ENCODE measurements at regions not wholly inside any gene's neighbourhood (a gene's known extent, or its start where the extent isn't known, plus 50 kb on each side); places are given as distances from the start of the nearest gene placed in this dataset.

GRCh38 chr6:138596126-138596525 is 96.8 kb upstream of the NHSL1 start:
- TF ChIP-seq POLR2A (IDR thresholded peaks at IDR 0.05) (no peak), CTCF (IDR thresholded peaks at IDR 0.05 in 8 of 11, conservative IDR thresholded peaks at IDR 0.05 in 3 of 11) (no peak), POLR2AphosphoS5 (IDR thresholded peaks at IDR 0.05) (no peak)
- no peaks in the 10 kb centered on the region for H3K27me3 ChIP-seq (replicated peaks in 1 of 7)
- no peaks in the 10 kb centered on the region for H3K9me3 ChIP-seq
- H3K27ac ChIP-seq = no peak overlapping the region
- no peak overlapping the region for H3K4me3 ChIP-seq
- no peak for DNase-seq
- H3K36me3 ChIP-seq = no peaks in the 10 kb centered on the region
- WGBS, 5 donors = 82 to 91% (median 85%) methylated on average over 5 of the region's 5 CpGs
- peaks cover 11 to 28% (median 22%) of the 10 kb centered on the region in 6 donors for H3K4me1 ChIP-seq
- intact Hi-C loops (cut with DNase I; ENCODE audit: low total_unique reads) = no loop called here

- H3K27me3 ChIP-seq (replicated peaks in 1 of 7) = no peaks in the 10 kb centered on the region
- no peak overlapping the region for H3K27ac ChIP-seq
- intact Hi-C loops (cut with DNase I; ENCODE audit: low total_unique reads) = no loop called here
Measured at GRCh38 chr6:138596591-138596990, 97.3 kb upstream of the NHSL1 start.

GRCh38 chr6:138597336-138597735 is 98.0 kb upstream of the NHSL1 start:
- no peak overlapping the region for H3K4me3 ChIP-seq
- WGBS, 5 donors = 89 to 96% (median 90%) methylated on average over 7 of the region's 7 CpGs
- H3K9me3 ChIP-seq = no peaks in the 10 kb centered on the region
- DNase-seq = no peak
- TF ChIP-seq CTCF (IDR thresholded peaks at IDR 0.05 in 8 of 11, conservative IDR thresholded peaks at IDR 0.05 in 3 of 11) = no peak
- TF ChIP-seq POLR2AphosphoS5 (IDR thresholded peaks at IDR 0.05) = no peak
- H3K27ac ChIP-seq = no peak overlapping the region
- H3K4me1 ChIP-seq = peaks cover 9 to 22% (median 18%) of the 10 kb centered on the region in 6 donors
- no peaks in the 10 kb centered on the region for H3K36me3 ChIP-seq
- no peaks in the 10 kb centered on the region for H3K27me3 ChIP-seq (replicated peaks in 1 of 7)
- intact Hi-C loops (cut with DNase I; ENCODE audit: low total_unique reads) = no loop called here

More at GRCh38 chr6:138596591-138596990, 97.3 kb upstream of the NHSL1 start:
- Histone ChIP-seq H3K9me3 (no peaks in the 10 kb centered on the region), H3K4me1 (peaks cover 11 to 27% (median 21%) of the 10 kb centered on the region in 6 donors), H3K4me3 (no peak overlapping the region), H3K36me3 (no peaks in the 10 kb centered on the region)
- no peak for TF ChIP-seq POLR2A (IDR thresholded peaks at IDR 0.05)
- no peak for TF ChIP-seq CTCF (IDR thresholded peaks at IDR 0.05 in 8 of 11, conservative IDR thresholded peaks at IDR 0.05 in 3 of 11)
- no peak for TF ChIP-seq POLR2AphosphoS5 (IDR thresholded peaks at IDR 0.05)
- no peak for DNase-seq
- WGBS, 5 donors = 90 to 95% (median 93%) methylated on average over 11 of the region's 11 CpGs

GRCh38 chr6:138598562-138599173 is 99.4 kb upstream of the NHSL1 start:
- intact Hi-C loops (cut with DNase I; ENCODE audit: low total_unique reads) = no loop called here
- H3K9me3 ChIP-seq = no peaks in the 10 kb centered on the region
- H3K27me3 ChIP-seq (replicated peaks in 1 of 7) = no peaks in the 10 kb centered on the region
- 87 to 93% (median 89%) methylated on average over 3 of the region's 3 CpGs for WGBS, 5 donors
- H3K4me1 ChIP-seq = peaks cover 0 to 9% (median 5%) of the 10 kb centered on the region in 6 donors
- H3K4me3 ChIP-seq = no peak overlapping the region
- H3K27ac ChIP-seq = no peak overlapping the region
- TF ChIP-seq CTCF (IDR thresholded peaks at IDR 0.05 in 8 of 11, conservative IDR thresholded peaks at IDR 0.05 in 3 of 11) = no peak
- no peak for TF ChIP-seq POLR2A (IDR thresholded peaks at IDR 0.05)
- TF ChIP-seq POLR2AphosphoS5 (IDR thresholded peaks at IDR 0.05) = no peak
- no peak for DNase-seq
- H3K36me3 ChIP-seq = no peaks in the 10 kb centered on the region

Data from spleen (tissue), 11 donors.